GM21528 (cell line): ENCODE measurements at regions not wholly inside any gene's neighbourhood (a gene's known extent, or its start where the extent isn't known, plus 50 kb on each side); places are given as distances from the start of the nearest gene placed in this dataset.
"Not testable (repeated sequence)": the region's sequence is repeated elsewhere in the genome, so short reads cannot be mapped to it uniquely, and the experiment has no call there.

Experiments
- ATAC-seq: cut with Tn5 transposase; IDR thresholded peaks from one replicate; pipeline ENCODE4 v1.9.1; 2021; ENCODE audit warnings: mild to moderate bottlenecking, moderate library complexity; ENCODE audit not compliant: unreplicated experiment, low FRiP score

GRCh38 chr18:78503129-78503528 is 476.5 kb upstream of the SALL3 start:
- ATAC-seq: no peak

- no peak for ATAC-seq
These were observed 473.7 kb upstream of the SALL3 start for GRCh38 chr18:78505851-78506461.

GRCh38 chr18:78507217-78507616 is 472.4 kb upstream of the SALL3 start:
- ATAC-seq: no peak

- ATAC-seq: not testable (repeated sequence)
These were observed 471.3 kb upstream of the SALL3 start for GRCh38 chr18:78508228-78508824.

GRCh38 chr18:78510091-78510490 is 469.5 kb upstream of the SALL3 start:
- no peak for ATAC-seq

GRCh38 chr18:78510636-78511035 is 469.0 kb upstream of the SALL3 start:
- ATAC-seq: no peak

GRCh38 chr18:78511666-78512601 is 467.7 kb upstream of the SALL3 start:
- no peak for ATAC-seq

- no peak for ATAC-seq
These were observed 464.5 kb upstream of the SALL3 start for GRCh38 chr18:78514910-78515670.

GRCh38 chr18:78517328-78517727 is 462.3 kb upstream of the SALL3 start:
- ATAC-seq: no peak

- ATAC-seq: no peak
These were observed 461.6 kb upstream of the SALL3 start for GRCh38 chr18:78517973-78518372.

- no peak for ATAC-seq
These were observed 460.8 kb upstream of the SALL3 start for GRCh38 chr18:78518805-78519204.

- no peak for ATAC-seq
These were observed 460.1 kb upstream of the SALL3 start for GRCh38 chr18:78519394-78520062.

GRCh38 chr18:78521136-78521535 is 458.5 kb upstream of the SALL3 start:
- no peak for ATAC-seq

GRCh38 chr18:78521744-78522143 is 457.9 kb upstream of the SALL3 start:
- ATAC-seq: no peak

- ATAC-seq: no peak
These were observed 457.1 kb upstream of the SALL3 start for GRCh38 chr18:78522507-78522906.

- no peak for ATAC-seq
These were observed 455.8 kb upstream of the SALL3 start for GRCh38 chr18:78523850-78524249.

- no peak for ATAC-seq
These were observed 454.1 kb upstream of the SALL3 start for GRCh38 chr18:78525366-78526111.

GRCh38 chr18:78526275-78526674 is 453.3 kb upstream of the SALL3 start:
- ATAC-seq: no peak

- no peak for ATAC-seq
These were observed 452.5 kb upstream of the SALL3 start for GRCh38 chr18:78526923-78527711.
